ENCODE measurements at regions not wholly inside any gene's neighbourhood (a gene's known extent, or its start where the extent isn't known, plus 50 kb on each side); places are given as distances from the start of the nearest gene placed in this dataset.

GRCh38 chr21:24628536-24628935, 978.7 kb downstream of the MRPL39 start:
- no peak for TF ChIP-seq CTCF (IDR thresholded peaks at IDR 0.05)
- no peak for TF ChIP-seq POLR2A (IDR thresholded peaks at IDR 0.05)

Data from body of pancreas (tissue), 4 donors.